GM10266 (cell line): ENCODE measurements at regions not wholly inside any gene's neighbourhood (a gene's known extent, or its start where the extent isn't known, plus 50 kb on each side); places are given as distances from the start of the nearest gene placed in this dataset.

Source experiments
- DNase-seq: peaks from one replicate; pipeline ENCODE4 v3.0.0; 2012; ENCODE audit errors: extremely low spot score
- TF ChIP-seq, protein P1 (sequence below): IDR thresholded peaks from 2 replicates; pipeline ENCODE4 v1.5.1; 2012; ENCODE audit warnings: mild to moderate bottlenecking, low read depth; ENCODE audit not compliant: control insufficient read depth, insufficient read depth; ENCODE audit errors: missing control alignments

DNA sequence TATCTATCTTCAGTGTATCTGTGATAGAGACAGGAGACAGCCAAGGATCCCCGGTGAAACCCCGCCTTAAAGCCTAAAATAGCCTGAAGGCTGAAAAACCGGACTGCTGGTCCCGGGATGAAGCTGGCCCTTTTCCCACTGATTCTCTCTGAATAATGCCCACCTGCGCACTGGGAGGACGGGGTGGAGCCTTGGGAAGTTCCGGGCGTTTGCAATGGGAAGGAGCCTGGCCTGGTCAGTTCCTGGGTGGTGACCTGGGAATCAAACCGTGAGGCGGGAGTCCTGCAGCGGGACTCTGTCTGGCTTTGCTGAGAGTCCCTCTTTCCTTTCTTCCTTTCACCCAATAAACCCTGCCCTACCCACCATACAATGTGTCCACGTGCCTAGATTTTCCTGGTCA, 157.9 kb downstream of the C3orf38 start:
- TF ChIP-seq, protein P1, sequence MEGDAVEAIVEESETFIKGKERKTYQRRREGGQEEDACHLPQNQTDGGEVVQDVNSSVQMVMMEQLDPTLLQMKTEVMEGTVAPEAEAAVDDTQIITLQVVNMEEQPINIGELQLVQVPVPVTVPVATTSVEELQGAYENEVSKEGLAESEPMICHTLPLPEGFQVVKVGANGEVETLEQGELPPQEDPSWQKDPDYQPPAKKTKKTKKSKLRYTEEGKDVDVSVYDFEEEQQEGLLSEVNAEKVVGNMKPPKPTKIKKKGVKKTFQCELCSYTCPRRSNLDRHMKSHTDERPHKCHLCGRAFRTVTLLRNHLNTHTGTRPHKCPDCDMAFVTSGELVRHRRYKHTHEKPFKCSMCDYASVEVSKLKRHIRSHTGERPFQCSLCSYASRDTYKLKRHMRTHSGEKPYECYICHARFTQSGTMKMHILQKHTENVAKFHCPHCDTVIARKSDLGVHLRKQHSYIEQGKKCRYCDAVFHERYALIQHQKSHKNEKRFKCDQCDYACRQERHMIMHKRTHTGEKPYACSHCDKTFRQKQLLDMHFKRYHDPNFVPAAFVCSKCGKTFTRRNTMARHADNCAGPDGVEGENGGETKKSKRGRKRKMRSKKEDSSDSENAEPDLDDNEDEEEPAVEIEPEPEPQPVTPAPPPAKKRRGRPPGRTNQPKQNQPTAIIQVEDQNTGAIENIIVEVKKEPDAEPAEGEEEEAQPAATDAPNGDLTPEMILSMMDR = no peak
- no peak for DNase-seq

DNA sequence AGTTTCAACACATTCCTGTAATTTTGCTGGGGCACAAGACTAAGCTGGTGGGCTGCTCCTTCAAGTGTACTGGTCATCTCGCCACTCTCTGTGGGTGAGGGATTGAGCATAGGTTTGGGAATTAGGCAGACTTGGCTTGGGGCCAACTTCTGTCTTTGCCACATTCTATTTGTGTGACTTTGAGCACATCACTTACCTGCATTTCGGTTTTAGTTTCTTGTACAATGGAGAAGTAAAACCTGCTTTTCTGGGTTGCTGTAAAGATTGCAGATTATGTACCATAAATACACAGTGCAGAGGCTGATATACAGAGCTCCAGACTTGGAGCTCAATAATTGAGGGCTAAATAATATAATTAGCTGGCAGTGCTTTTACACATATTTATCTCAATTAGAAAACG, 162.1 kb downstream of the C3orf38 start:
- TF ChIP-seq, protein P1 = no peak

DNA sequence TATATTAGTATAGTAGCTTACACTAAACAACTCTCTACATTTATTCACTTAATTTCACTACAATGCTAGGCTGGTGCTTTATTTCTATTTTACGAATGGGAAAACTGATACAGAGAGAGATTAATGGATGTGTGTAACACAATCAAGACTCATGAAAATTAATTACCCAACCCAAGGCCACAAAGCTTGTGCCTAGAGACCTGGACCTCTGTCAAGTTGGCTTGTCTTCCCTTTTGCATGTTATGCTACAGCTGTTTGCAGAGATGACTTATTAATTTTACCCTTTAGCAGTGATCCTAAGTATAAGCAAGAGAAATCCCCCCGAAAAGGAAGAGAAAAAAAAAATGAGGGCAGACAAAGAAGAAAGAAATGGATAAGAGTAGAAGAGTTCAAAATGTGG, 162.5 kb downstream of the C3orf38 start:
- TF ChIP-seq, protein P1 = no peak
- no peak for DNase-seq

More for the DNA sequence above, 162.1 kb downstream of the C3orf38 start:
- DNase-seq = no peak

DNA sequence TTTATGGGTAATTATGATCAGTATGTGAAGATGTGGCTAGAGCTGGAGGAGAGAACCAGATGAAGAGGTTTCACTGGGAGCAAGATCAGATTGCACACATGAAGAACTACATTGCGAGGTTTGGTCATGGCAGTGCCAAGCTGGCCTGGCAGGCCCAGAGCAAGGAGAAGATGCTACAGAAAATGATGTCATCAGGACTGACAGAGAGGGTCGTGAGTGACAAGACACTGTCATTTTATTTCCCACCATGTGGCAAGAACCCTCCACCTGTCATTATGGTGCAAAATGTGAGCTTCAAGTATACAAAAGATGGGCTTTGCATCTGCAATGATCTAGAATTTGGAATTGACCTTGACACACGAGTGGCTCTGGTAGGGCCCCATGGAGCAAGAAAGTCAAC, 168.3 kb downstream of the C3orf38 start:
- DNase-seq = no peak
- TF ChIP-seq, protein P1 = no peak

DNA sequence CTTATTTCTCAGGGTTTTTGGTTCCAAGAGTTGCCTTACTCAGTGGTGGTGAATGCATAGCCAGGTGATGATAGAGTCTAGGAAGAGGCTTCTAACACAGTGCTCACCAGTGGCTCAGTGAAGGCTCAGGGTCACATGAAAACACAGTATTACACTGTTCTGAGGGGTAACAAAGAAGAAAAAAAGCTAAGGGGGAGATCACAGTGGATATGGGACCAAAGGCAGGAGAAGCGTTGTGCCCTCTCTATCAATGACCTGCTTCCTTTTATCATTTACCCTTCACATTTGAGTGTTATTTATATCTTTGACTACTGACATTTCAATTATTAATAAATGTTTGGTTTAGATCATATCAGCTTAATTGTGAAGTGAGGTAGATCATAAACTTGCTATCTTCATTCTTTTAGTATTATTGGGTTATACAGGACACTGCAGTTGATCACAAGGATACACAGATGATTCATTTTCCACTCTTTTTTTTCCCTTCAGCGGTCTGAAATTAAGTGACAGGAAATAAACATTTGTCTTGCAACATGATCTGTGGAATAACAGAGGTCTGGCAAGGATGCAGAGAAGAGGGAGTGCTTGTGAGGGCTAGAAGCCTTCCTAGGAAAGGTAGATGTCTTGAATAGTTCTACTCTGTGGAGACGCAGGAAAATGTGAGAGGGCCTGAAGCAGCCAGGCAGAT, 171.7 kb downstream of the C3orf38 start:
- TF ChIP-seq, protein P1 = no peak
- DNase-seq = no peak

DNA sequence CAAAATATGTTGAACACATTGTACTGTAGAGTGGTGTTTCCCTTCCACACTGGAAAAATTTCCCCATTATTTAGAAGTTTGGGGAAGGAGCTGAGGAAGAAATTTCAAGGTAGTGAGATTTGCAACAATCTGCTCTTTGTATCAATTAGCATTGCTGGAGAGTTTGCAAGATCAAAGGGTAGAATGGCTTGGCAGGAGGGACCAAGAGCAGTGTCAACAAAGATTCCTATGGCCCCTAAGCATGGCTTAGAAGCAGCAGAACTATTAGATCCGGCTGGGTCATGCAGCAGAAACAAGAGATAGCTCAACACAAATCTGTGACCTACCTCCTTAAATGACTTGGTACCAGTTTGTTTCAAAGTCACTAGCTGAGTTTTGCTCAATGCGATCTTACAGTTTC, 175.0 kb downstream of the C3orf38 start:
- no peak for DNase-seq
- TF ChIP-seq, protein P1 = no peak

DNA sequence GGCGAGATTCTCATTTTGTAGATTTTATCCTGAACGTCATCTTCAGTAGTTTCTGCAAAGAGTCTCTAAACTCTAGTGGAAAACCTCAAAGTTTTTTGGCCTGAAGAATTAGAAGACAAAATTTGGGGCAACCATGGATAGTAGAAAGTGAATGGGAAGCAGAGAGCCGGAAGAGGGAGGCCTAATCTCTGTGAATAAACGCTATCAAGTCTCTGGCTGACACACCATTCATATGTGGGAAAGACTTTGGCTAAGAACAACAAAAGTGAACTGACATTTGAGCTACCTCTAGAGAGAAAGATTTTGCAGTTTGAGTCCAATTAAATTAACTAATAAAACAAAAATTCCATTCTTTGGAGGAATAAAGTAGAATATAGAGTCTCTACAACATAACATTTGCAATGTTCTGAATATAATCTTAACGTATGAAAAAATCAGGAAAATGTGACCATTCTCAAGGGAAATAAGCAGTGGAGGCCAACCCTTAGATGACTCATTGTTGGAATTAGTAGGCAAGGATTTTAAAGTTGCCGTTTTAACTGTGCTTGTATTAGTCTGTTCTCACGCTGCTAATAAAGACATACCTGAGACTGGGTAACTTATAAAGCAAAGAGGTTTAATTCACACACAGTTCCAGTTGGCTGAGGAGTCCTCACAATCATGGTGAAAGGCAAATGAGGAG, 184.6 kb downstream of the C3orf38 start:
- no peak for DNase-seq
- TF ChIP-seq, protein P1 = no peak
